T47D (cell line): ENCODE measurements at regions not wholly inside any gene's neighbourhood (a gene's known extent, or its start where the extent isn't known, plus 50 kb on each side); places are given as distances from the start of the nearest gene placed in this dataset.

ENCODE experiments used
- DNase-seq, 2 experiments: peaks; one replicate each; pipeline versions ENCODE4 v3.0.0 to v3.0.0-alpha.2; 2011 to 2012; ENCODE audit warnings: low read depth in 1 of 2, low spot score in 1 of 2
- JUND ChIP-seq: IDR thresholded peaks from 2 replicates; pipeline ENCODE4 v1.6.1; 2012; ENCODE audit warnings: low read depth
- in situ Hi-C: cut with HindIII; loops from 2 replicates; pipeline ENCODE4 v1.10.0; 2016; ENCODE audit warnings: low sequenced_read_pairs, low pct_unique_long_range_greater_than_20kb

DNA sequence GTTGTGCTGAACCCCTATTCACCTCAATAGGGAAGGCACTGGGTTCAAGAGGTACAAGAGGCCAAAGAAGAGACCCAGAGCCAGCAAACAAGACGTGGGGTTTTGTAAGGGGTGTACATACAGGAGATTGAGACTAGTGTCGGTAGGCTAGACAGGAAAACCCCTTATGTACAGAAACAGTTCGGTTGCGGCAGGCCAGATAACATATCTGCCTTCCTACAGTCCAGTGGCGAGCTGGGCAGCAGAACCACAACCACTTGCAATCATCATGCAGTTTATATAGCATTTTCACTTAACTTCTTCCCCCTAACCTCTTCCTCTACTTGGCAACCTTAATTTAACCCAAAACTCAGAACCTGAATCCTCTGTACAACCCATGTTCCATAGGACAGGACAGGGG is 422.2 kb downstream of the PDHA2 start:
- DNase-seq: no peak
- no peak for TF ChIP-seq JUND
- in situ Hi-C loops: no loop called here

DNA sequence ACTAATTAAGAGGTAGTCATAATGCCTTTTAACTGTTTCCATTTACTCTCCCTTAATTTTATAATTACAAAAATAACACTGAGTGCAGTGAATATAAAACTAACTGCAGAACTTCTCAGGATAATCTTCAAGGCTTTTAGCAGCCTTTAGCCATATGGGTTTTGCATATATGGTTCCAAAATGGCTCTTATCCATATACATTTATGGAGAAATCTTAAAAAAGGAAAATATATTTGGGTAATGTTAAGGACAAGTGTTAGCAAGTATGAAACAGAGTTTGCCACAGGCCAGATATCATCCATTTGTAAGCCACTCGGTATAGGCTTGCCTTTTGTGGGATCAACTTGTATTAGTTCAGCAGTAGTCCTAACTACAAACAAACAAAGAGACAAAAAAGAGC is 423.4 kb downstream of the PDHA2 start:
- no peak for DNase-seq
- no peak for TF ChIP-seq JUND
- in situ Hi-C loops: no loop called here

DNA sequence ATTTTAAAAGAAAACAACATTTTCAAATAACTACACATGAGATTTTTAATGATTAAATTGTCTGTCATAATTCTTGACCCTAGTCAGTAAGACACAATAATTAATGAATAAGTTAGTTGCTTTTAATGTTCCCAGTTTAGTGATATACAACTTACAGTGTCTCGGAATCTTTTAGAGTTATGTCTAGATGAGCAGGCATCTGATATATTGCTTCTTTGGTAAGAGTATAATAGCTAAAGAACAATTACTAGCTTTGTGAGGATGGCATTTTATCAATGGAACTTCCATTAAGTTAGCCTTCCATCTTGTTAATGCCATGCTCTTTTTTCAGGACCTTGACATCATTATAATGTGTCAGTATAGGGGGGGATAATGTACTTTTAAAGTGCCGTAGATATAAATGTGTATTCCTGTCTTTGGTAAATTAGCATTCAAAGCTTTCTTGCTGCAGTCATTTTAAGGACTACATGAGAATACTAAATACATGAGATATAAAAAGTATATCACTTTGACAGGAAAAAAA is 425.1 kb downstream of the PDHA2 start:
- TF ChIP-seq JUND: no peak
- in situ Hi-C loops: no loop called here
- no peak for DNase-seq

DNA sequence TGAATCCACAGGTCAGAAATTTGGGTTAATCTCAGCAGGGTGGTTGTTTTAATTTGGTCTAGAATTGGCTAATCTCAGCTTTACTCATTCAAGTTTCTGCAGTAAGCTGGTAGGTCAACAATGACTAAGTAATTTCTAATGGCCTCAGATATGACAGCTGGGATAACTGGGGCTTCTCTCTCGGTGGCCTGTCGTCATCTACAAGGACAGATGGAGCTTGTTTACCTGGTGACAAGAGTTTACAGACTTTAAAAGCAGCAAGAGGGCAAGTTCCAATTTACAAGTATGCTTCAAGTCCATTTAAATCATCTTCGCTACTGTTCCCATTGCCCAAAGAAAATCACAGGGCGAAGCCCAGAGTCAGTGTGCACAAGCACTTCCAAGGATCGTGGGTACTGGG is 453.9 kb downstream of the PDHA2 start:
- in situ Hi-C loops: no loop called here
- TF ChIP-seq JUND: no peak
- no peak for DNase-seq

DNA sequence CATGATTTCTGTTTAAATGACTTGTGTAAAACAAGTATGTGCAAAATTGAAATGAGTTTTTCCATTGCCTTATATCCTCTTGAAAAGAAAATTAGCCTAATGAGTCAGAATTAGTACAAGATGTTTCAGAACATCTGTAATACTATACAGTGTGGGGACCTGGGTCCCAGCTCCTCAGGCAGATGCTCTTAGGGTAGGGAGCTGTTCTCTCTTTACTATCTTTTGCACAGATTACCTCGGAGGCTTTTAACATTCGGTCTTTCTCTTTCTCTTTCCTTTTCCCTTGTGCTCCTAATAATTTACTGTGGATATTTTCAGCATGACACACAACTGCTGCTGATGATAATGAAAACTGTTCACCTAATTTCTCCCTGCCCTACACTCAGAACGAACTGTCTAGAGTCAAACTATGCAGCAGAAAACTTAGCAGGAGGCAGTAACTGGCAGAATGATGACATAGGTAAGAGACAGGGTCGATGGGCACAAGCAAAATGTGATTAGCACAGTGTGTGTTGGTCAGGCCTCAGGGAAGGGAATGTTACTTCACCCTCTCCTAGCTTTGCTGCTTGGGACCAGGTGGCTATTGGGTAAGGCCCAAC is 455.3 kb downstream of the PDHA2 start:
- no peak for DNase-seq
- no peak for TF ChIP-seq JUND
- in situ Hi-C loops: no loop called here

DNA sequence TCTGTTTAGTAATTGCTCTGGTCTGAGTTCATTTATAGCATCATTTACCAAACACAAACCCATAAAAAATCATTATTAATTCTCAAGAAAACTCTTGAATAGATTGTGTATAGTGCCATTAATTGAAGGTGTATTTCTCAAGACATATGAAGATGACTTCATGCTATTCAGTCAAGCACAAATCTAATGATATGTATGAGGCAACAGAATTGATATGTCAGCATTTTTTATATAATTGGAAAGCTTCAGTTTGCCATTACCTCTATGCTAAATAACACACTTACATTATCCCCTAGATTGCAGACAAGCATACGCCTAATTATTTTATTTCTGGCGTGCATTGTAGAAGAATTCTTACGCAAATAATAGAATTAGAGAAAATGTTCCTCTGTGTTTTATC is 461.8 kb downstream of the PDHA2 start:
- no peak for DNase-seq
- TF ChIP-seq JUND: no peak
- in situ Hi-C loops: no loop called here

DNA sequence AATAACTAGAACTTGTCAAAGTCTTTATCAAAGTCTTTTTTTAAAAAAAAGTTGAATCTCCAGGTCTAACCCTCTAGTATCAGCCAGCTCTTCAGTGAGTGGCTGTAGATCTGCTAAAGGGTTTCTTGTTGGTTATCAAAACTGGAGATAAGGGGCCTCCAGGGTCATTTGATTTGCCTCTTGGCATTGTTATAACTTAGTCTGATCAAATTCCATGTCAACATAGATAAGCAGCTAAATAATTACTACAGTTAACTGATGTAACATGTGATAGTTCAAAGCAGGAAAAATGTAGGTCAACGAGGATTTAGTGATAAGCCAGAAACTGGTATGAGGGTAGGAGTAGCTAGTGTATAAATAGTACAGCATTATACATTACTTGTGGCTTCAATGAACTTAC is 465.1 kb downstream of the PDHA2 start:
- no peak for TF ChIP-seq JUND
- in situ Hi-C loops: no loop called here
- DNase-seq: no peak

DNA sequence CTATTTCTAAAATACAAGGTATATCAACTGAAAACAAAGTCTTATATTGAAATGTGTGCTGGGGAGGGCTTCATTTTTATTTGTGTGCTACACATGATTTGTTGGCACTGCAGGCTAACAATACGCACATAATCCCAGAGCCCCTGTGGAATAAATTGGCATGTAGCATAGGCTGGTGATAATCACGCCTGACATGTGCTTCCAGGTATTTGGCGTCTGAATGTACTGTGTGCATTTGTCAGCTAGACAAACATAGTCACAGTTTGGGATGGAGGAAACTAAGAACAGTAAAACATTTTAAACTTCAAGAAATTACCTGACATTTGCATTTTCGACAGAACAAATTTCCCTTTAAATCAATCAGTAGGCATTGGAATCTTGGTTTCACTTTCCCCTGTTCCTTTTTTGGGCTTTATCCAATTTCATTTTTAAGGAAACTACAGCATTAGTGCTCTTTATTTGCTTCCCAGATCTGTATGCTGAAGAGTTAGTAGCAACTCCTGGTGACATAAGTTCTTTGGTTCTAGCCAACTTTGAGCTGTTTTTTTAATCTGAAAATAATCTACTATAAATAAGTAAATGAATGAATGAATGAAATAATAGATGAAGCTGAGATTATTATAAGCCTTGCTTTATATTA is 472.3 kb downstream of the PDHA2 start:
- DNase-seq: no peak
- no peak for TF ChIP-seq JUND
- in situ Hi-C loops: no loop called here

DNA sequence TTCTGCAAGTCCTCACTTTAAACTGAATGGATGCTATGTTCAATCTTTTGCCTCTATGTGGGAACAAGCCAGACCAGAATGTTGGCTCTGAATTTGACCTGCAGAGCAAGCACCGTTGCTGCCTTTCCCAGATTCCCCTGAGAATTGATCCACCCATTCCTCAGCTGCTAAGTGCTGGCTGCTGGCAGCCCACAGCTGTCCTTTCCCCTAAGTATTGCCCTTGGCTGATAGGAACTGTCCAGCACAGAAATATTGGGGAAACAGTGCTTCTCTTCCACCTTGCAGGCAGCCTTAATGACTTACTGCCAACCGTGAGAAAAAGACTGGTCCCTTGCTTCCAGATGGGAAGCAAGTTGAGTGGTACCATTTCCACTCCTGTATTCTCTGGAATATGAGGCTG is 475.9 kb downstream of the PDHA2 start:
- in situ Hi-C loops: no loop called here
- TF ChIP-seq JUND: no peak
- no peak for DNase-seq

DNA sequence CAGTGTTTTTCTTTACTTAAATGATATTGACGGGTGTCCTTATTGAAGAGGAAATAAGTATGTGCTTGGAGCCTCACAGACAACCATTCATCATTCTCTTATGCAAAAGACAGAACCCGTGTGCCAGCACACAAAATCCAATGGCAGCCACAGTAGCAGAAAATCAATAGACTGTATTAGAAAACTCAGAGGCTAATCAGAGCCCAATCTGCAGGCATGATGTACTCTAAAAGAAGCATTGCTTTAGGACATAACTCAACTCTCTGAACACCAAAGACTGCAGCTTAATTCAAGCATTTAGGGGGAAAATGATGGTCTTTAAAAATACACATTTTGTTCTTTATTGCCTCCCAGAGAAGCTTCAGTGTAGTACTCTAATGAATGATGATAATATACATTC is 476.9 kb downstream of the PDHA2 start:
- in situ Hi-C loops: no loop called here
- no peak for TF ChIP-seq JUND
- no peak for DNase-seq

DNA sequence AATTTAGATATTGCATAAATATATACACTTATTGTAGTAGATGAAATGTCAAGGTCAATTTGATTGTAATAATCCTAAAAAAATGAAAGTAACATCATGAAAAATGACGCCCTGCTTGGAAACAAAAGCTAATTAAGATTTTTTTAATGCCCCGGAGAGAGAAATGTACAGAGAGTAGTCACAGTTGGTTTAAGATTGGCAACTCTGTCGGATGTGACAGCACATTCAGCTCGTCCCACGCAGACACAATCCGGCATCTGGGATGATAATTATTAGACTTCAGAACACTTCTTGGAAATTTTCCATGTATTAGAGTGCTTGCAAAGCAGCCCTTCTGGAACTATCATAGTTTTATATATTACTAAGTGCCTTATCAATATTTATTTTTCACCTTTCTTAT is 478.0 kb downstream of the PDHA2 start:
- no peak for DNase-seq
- no peak for TF ChIP-seq JUND
- in situ Hi-C loops: no loop called here

DNA sequence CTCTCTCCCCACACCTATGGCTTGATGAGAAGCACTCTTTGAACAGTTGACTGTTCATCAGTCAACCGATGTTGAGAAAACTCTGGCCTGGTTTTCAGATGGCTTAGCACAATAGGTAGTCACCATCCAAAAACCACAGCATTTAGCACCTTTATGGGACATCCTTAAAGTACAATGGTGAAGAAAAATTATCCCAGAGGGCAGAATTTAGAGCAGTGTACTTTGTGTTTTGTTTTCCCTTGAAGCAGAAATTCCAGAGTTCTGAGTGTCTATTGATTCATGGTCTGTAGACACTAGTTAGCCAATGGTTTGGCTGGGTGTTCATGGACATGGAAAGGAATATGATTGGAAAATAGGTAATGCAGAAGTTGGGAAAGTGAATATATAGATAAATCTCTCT is 487.0 kb downstream of the PDHA2 start:
- in situ Hi-C loops: no loop called here
- TF ChIP-seq JUND: no peak
- DNase-seq: no peak

DNA sequence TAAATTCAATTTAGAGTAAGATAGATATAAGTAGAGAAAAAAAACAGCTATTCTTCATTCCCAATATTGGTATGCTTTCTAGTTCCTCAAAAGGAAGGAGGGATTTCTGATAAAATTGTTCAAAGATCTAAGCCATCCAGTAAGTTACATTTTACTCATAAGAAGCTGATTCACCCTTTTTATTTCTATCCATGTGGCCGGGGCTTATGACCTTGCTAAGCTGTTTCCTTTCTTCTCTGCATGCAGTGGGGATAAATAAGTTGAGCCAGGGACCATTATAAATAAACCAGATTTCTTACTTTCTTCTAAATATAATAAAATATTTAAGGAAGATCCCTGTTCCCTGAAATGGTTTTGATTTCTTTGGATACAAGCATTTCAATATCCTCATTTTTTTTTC is 502.3 kb downstream of the PDHA2 start:
- no peak for DNase-seq
- no peak for TF ChIP-seq JUND
- in situ Hi-C loops: no loop called here
